AG09319 (cell line): ENCODE measurements at regions not wholly inside any gene's neighbourhood (a gene's known extent, or its start where the extent isn't known, plus 50 kb on each side); places are given as distances from the start of the nearest gene placed in this dataset.

Experiments used
- DNase-seq: peaks from one replicate; pipeline ENCODE4 v3.0.0-alpha.2; 2010; ENCODE audit warnings: low read depth; ENCODE audit errors: extremely low read depth
- CTCF ChIP-seq: IDR thresholded peaks from 2 replicates; pipeline ENCODE4 v1.5.1; 2011; ENCODE audit warnings: low read depth, mild to moderate bottlenecking, inconsistent platforms, low read length, moderate library complexity

- no peak for DNase-seq
- no peak for TF ChIP-seq CTCF
Observed at GRCh38 chr4:166312166-166312565, 439.1 kb downstream of the TLL1 start.

GRCh38 chr4:166314902-166315301 is 441.9 kb downstream of the TLL1 start:
- DNase-seq, result no peak
- no peak for TF ChIP-seq CTCF

GRCh38 chr4:166315721-166316467 is 442.9 kb downstream of the TLL1 start:
- no peak for DNase-seq
- no peak for TF ChIP-seq CTCF

- no peak for DNase-seq
- no peak for TF ChIP-seq CTCF
Observed at GRCh38 chr4:166318810-166319525, 445.9 kb downstream of the TLL1 start.

- no peak for TF ChIP-seq CTCF
- DNase-seq, result no peak
Observed at GRCh38 chr4:166323250-166323649, 450.2 kb downstream of the TLL1 start.

GRCh38 chr4:166324321-166324720 is 451.3 kb downstream of the TLL1 start:
- no peak for DNase-seq

More at GRCh38 chr4:166324321-166324720, 451.3 kb downstream of the TLL1 start:
- TF ChIP-seq CTCF, result no peak
